T-helper 2 cell (primary cell): ENCODE measurements at regions not wholly inside any gene's neighbourhood (a gene's known extent, or its start where the extent isn't known, plus 50 kb on each side); places are given as distances from the start of the nearest gene placed in this dataset.

Source experiments
- DNase-seq, 5 experiments: peaks; one replicate each; pipeline versions ENCODE4 v3.0.0 to v3.0.0-alpha.2; 2012 to 2022

- no peak for DNase-seq
Observed at GRCh38 chr1:82464362-82465001, 663.7 kb downstream of the ADGRL2 start.

GRCh38 chr1:82463951-82464350 lies 663.2 kb downstream of the ADGRL2 start:
- no peak for DNase-seq

- DNase-seq = no peak
Observed at GRCh38 chr1:82462366-82462765, 661.6 kb downstream of the ADGRL2 start.

GRCh38 chr1:82455342-82455741 lies 654.6 kb downstream of the ADGRL2 start:
- peak in 1 of 5 experiments; percentile 53 for DNase-seq

- no peak for DNase-seq
Observed at GRCh38 chr1:82454431-82454830, 653.7 kb downstream of the ADGRL2 start.

GRCh38 chr1:82453511-82454185 lies 652.9 kb downstream of the ADGRL2 start:
- DNase-seq = no peak

GRCh38 chr1:82452096-82452495 lies 651.4 kb downstream of the ADGRL2 start:
- DNase-seq = no peak

GRCh38 chr1:82451191-82451590 lies 650.5 kb downstream of the ADGRL2 start:
- no peak for DNase-seq

GRCh38 chr1:82449506-82450057 lies 648.8 kb downstream of the ADGRL2 start:
- DNase-seq = no peak

- DNase-seq = no peak
Observed at GRCh38 chr1:82446955-82447354, 646.2 kb downstream of the ADGRL2 start.

GRCh38 chr1:82446236-82446635 lies 645.5 kb downstream of the ADGRL2 start:
- no peak for DNase-seq

GRCh38 chr1:82445827-82446226 lies 645.1 kb downstream of the ADGRL2 start:
- DNase-seq = no peak

GRCh38 chr1:82445132-82445531 lies 644.4 kb downstream of the ADGRL2 start:
- DNase-seq = no peak

GRCh38 chr1:82441402-82441801 lies 640.7 kb downstream of the ADGRL2 start:
- DNase-seq = no peak

- DNase-seq = no peak
Observed at GRCh38 chr1:82423174-82423815, 622.6 kb downstream of the ADGRL2 start.

GRCh38 chr1:82421782-82422181 lies 621.0 kb downstream of the ADGRL2 start:
- DNase-seq = no peak

- DNase-seq = no peak
Observed at GRCh38 chr1:82420584-82420983, 619.9 kb downstream of the ADGRL2 start.

- no peak for DNase-seq
Observed at GRCh38 chr1:82411605-82412004, 610.9 kb downstream of the ADGRL2 start.

- DNase-seq = no peak
Observed at GRCh38 chr1:82405333-82405732, 604.6 kb downstream of the ADGRL2 start.

GRCh38 chr1:82401116-82401515 lies 600.4 kb downstream of the ADGRL2 start:
- DNase-seq = no peak

GRCh38 chr1:82400521-82400920 lies 599.8 kb downstream of the ADGRL2 start:
- DNase-seq = no peak

- DNase-seq = no peak
Observed at GRCh38 chr1:82399093-82399492, 598.4 kb downstream of the ADGRL2 start.

GRCh38 chr1:82398357-82398756 lies 597.6 kb downstream of the ADGRL2 start:
- DNase-seq = no peak

- no peak for DNase-seq
Observed at GRCh38 chr1:82395440-82395839, 594.7 kb downstream of the ADGRL2 start.
